Parathyroid adenoma (tissue), 2 donors: ENCODE measurements at regions not wholly inside any gene's neighbourhood (a gene's known extent, or its start where the extent isn't known, plus 50 kb on each side); places are given as distances from the start of the nearest gene placed in this dataset.

Experiments
- H2AFZ ChIP-seq: fragments of 300-600 bp; sonication (generic); one replicate; pipeline ENCODE4 v1.7.0; 2017; ENCODE audit warnings: antibody characterized with exemption, mild to moderate bottlenecking
- H3K27ac ChIP-seq: fragments of 300-600 bp; sonication (generic); one replicate; pipeline ENCODE4 v1.7.0; 2017
- H3K27me3 ChIP-seq: fragments of 300-600 bp; sonication (generic); one replicate; pipeline ENCODE4 v1.7.0; 2017; ENCODE audit warnings: low read length; ENCODE audit not compliant: control insufficient read depth, insufficient read depth
- H3K36me3 ChIP-seq: fragments of 300-600 bp; sonication (generic); one replicate; pipeline ENCODE4 v1.7.0; 2017; ENCODE audit warnings: low read length; ENCODE audit not compliant: control insufficient read depth, insufficient read depth
- H3K4me1 ChIP-seq: fragments of 300-600 bp; sonication (generic); one replicate; pipeline ENCODE4 v1.7.0; 2017; ENCODE audit warnings: control low read depth
- H3K4me2 ChIP-seq: fragments of 300-600 bp; sonication (generic); one replicate; pipeline ENCODE4 v1.7.0; 2017; ENCODE audit warnings: low read length
- H3K4me3 ChIP-seq: fragments of 300-600 bp; sonication (generic); one replicate; pipeline ENCODE4 v1.7.0; 2017; ENCODE audit warnings: low read depth, low read length
- H3K79me2 ChIP-seq: fragments of 300-600 bp; sonication (generic); one replicate; pipeline ENCODE4 v1.7.0; 2017; ENCODE audit warnings: control low read depth
- H3K9ac ChIP-seq: fragments of 300-600 bp; sonication (generic); one replicate; pipeline ENCODE4 v1.7.0; 2017; ENCODE audit warnings: mild to moderate bottlenecking
- H3K9me3 ChIP-seq: fragments of 300-600 bp; sonication (generic); one replicate; pipeline ENCODE4 v1.7.0; 2017; ENCODE audit warnings: low read length; ENCODE audit not compliant: control insufficient read depth
- CTCF ChIP-seq: fragments of 300-600 bp; sonication (generic); IDR thresholded peaks from one replicate; pipeline ENCODE4 v1.7.0; 2017; ENCODE audit warnings: antibody characterized with exemption, mild to moderate bottlenecking
- donor health status: primary hyperparathyroidism.

- no peak for TF ChIP-seq CTCF
- H3K79me2 ChIP-seq: no peaks in the 10 kb centered on the region
- no peak overlapping the region for H3K4me3 ChIP-seq
- no peaks in the 10 kb centered on the region for H3K36me3 ChIP-seq
- no peaks in the 10 kb centered on the region for H3K4me1 ChIP-seq
- H3K4me2 ChIP-seq: no peak overlapping the region
- H3K9me3 ChIP-seq: no peaks in the 10 kb centered on the region
- no peak overlapping the region for H3K9ac ChIP-seq
- no peak overlapping the region for H2AFZ ChIP-seq
- no peak overlapping the region for H3K27ac ChIP-seq
- H3K27me3 ChIP-seq: no peaks in the 10 kb centered on the region
These were observed 71.8 kb downstream of the IER5 start for GRCh38 chr1:181160322-181160721.

GRCh38 chr1:181160998-181161870, 72.7 kb downstream of the IER5 start:
- Histone ChIP-seq H2AFZ (no peak overlapping the region), H3K36me3 (no peaks in the 10 kb centered on the region), H3K4me2 (no peak overlapping the region), H3K9ac (no peak overlapping the region), H3K4me1 (no peaks in the 10 kb centered on the region), H3K79me2 (no peaks in the 10 kb centered on the region), H3K27ac (no peak overlapping the region), H3K4me3 (no peak overlapping the region), H3K27me3 (no peaks in the 10 kb centered on the region), H3K9me3 (no peaks in the 10 kb centered on the region)
- TF ChIP-seq CTCF: no peak

- Histone ChIP-seq H3K79me2 (no peaks in the 10 kb centered on the region), H3K27me3 (no peaks in the 10 kb centered on the region), H3K27ac (no peak overlapping the region), H3K36me3 (no peaks in the 10 kb centered on the region), H3K4me2 (no peak overlapping the region), H3K9ac (no peak overlapping the region), H3K4me1 (no peaks in the 10 kb centered on the region), H3K9me3 (no peaks in the 10 kb centered on the region), H2AFZ (no peak overlapping the region), H3K4me3 (no peak overlapping the region)
- no peak for TF ChIP-seq CTCF
These were observed 75.2 kb downstream of the IER5 start for GRCh38 chr1:181163662-181164061.

GRCh38 chr1:181166377-181167196, 78.1 kb downstream of the IER5 start:
- Histone ChIP-seq H3K9me3 (no peaks in the 10 kb centered on the region), H2AFZ (peak overlapping the region; percentile 41), H3K4me3 (no peak overlapping the region), H3K27me3 (no peaks in the 10 kb centered on the region), H3K27ac (no peak overlapping the region), H3K4me1 (no peaks in the 10 kb centered on the region), H3K9ac (no peak overlapping the region), H3K36me3 (no peaks in the 10 kb centered on the region), H3K79me2 (no peaks in the 10 kb centered on the region), H3K4me2 (peak overlapping the region; percentile 13)
- TF ChIP-seq CTCF: peak; percentile 71
